PC-9 (cell line): ENCODE measurements at regions not wholly inside any gene's neighbourhood (a gene's known extent, or its start where the extent isn't known, plus 50 kb on each side); places are given as distances from the start of the nearest gene placed in this dataset.

ENCODE experiments used
- BruUV-seq: library from RNA; stranded (reverse); fragments of 400-500 nt; replicated peaks from 2 replicates; lab custom pipeline; 2021; lab: Mats Ljungman, UMichigan
- CTCF ChIA-PET: fragments of 300-600 bp; sonication (Branson Sonifier 250); formaldehyde crosslinking; loops from one replicate; lab custom pipeline; 2022; ENCODE audit warnings: antibody characterized with exemption; lab: Charles Lee
- POLR2A ChIA-PET: fragments of 300-600 bp; sonication (Branson Sonifier 250); formaldehyde crosslinking; loops from one replicate; lab custom pipeline; 2022; ENCODE audit warnings: antibody characterized with exemption; ENCODE audit not compliant: unreplicated experiment; lab: Charles Lee
- DNase-seq, 2 experiments: peaks; one replicate each; pipeline versions ENCODE4 v3.0.0 to v3.0.0-alpha.2; 2015 to 2022; ENCODE audit warnings: mixed read lengths in 1 of 2
- H2AFZ ChIP-seq: fragments of 200-600 bp; sonication (generic); 2 replicates; pipeline ENCODE4 v1.8.1; 2017; ENCODE audit warnings: antibody characterized with exemption
- H3F3A ChIP-seq: fragments of 200-600 bp; sonication (generic); 2 replicates; pipeline ENCODE4 v1.8.1; 2017; ENCODE audit warnings: antibody characterized with exemption, mild to moderate bottlenecking, low read depth; ENCODE audit not compliant: insufficient read depth
- H3K27ac ChIP-seq: fragments of 200-600 bp; sonication (generic); 2 replicates; pipeline ENCODE4 v1.6.1; 2016; ENCODE audit warnings: mixed run types
- H3K27me3 ChIP-seq: fragments of 200-600 bp; sonication (generic); 2 replicates; pipeline ENCODE4 v1.6.1; 2016; ENCODE audit warnings: low read depth, mixed run types; ENCODE audit not compliant: insufficient read depth
- H3K36me3 ChIP-seq: fragments of 200-600 bp; sonication (generic); 2 replicates; pipeline ENCODE4 v1.6.1; 2016; ENCODE audit warnings: low read depth, mixed run types
- H3K4me1 ChIP-seq: fragments of 200-600 bp; sonication (generic); replicated peaks from 2 replicates; pipeline ENCODE4 v1.6.1; 2016; ENCODE audit warnings: mixed run types; ENCODE audit not compliant: insufficient read depth
- H3K4me2 ChIP-seq: fragments of 200-600 bp; sonication (generic); 2 replicates; pipeline ENCODE4 v1.6.1; 2017; ENCODE audit warnings: mixed run types
- H3K4me3 ChIP-seq: fragments of 200-600 bp; sonication (generic); 2 replicates; pipeline ENCODE4 v1.6.1; 2016; ENCODE audit warnings: mixed run types
- H3K79me2 ChIP-seq: fragments of 200-600 bp; sonication (generic); 2 replicates; pipeline ENCODE4 v1.6.1; 2017; ENCODE audit warnings: low read depth, mixed run types
- H3K9me2 ChIP-seq: fragments of 200-600 bp; sonication (generic); 2 replicates; pipeline ENCODE4 v1.8.1; 2017; ENCODE audit warnings: mild to moderate bottlenecking; ENCODE audit not compliant: insufficient read depth
- H3K9me3 ChIP-seq: fragments of 200-600 bp; sonication (generic); 2 replicates; pipeline ENCODE4 v1.8.1; 2016; ENCODE audit warnings: low read depth; ENCODE audit not compliant: insufficient read depth
- H4K20me1 ChIP-seq: fragments of 200-600 bp; sonication (generic); 2 replicates; pipeline ENCODE4 v1.8.1; 2017; ENCODE audit not compliant: insufficient read depth
- CTCF ChIP-seq: fragments of 200-600 bp; sonication (generic); conservative IDR thresholded peaks from 2 replicates; pipeline ENCODE4 v1.6.1; 2017; ENCODE audit warnings: mixed run types, antibody characterized with exemption, mild to moderate bottlenecking, moderate library complexity
- EZH2 ChIP-seq: fragments of 200-600 bp; sonication (generic); IDR thresholded peaks from 2 replicates; pipeline ENCODE4 v1.8.0; 2017; ENCODE audit warnings: antibody characterized with exemption, low read depth
- intact Hi-C: fragments of 100-400 bp; cut with micrococcal nuclease; formaldehyde crosslinking; loops from one replicate; pipeline ENCODE4 v1.10.0; 2022; ENCODE audit not compliant: unreplicated experiment

GRCh38 chr4:180784940-180785339 lies 1458.3 kb upstream of the TENM3 start:
- no peaks in the 10 kb centered on the region for H3K9me3 ChIP-seq
- no peak for DNase-seq
- TF ChIP-seq EZH2 (no peak), CTCF (no peak)
- intact Hi-C loops, result no loop called here
- H3F3A ChIP-seq, result no peaks in the 10 kb centered on the region
- H4K20me1 ChIP-seq, result no peaks in the 10 kb centered on the region
- no peak overlapping the region for H3K4me2 ChIP-seq
- H3K27ac ChIP-seq, result no peak overlapping the region
- no peak overlapping the region for H3K4me3 ChIP-seq
- ChIA-PET POLR2A (no interaction called here), CTCF (no interaction called here)
- H2AFZ ChIP-seq, result no peak overlapping the region
- H3K4me1 ChIP-seq, result no peaks in the 10 kb centered on the region
- H3K79me2 ChIP-seq, result no peaks in the 10 kb centered on the region
- no peaks in the 10 kb centered on the region for H3K36me3 ChIP-seq
- no peaks in the 10 kb centered on the region for H3K27me3 ChIP-seq
- no TSS peak for BruUV-seq
- no peaks in the 10 kb centered on the region for H3K9me2 ChIP-seq

- H3K9me3 ChIP-seq, result no peaks in the 10 kb centered on the region
- H3K4me3 ChIP-seq, result no peak overlapping the region
- BruUV-seq, result no TSS peak
- H3K36me3 ChIP-seq, result no peaks in the 10 kb centered on the region
- no peaks in the 10 kb centered on the region for H3K4me1 ChIP-seq
- no peak for DNase-seq
- H3K27me3 ChIP-seq, result no peaks in the 10 kb centered on the region
- no peaks in the 10 kb centered on the region for H3K79me2 ChIP-seq
- POLR2A ChIA-PET, result no interaction called here
- intact Hi-C loops, result no loop called here
- H3K9me2 ChIP-seq, result no peaks in the 10 kb centered on the region
- no peak overlapping the region for H3K27ac ChIP-seq
- CTCF ChIA-PET, result no interaction called here
- H4K20me1 ChIP-seq, result no peaks in the 10 kb centered on the region
- H3K4me2 ChIP-seq, result no peak overlapping the region
- no peaks in the 10 kb centered on the region for H3F3A ChIP-seq
- TF ChIP-seq EZH2 (no peak), CTCF (no peak)
- no peak overlapping the region for H2AFZ ChIP-seq
These were observed 1454.5 kb upstream of the TENM3 start for GRCh38 chr4:180788729-180789128.

- no TSS peak for BruUV-seq
- Histone ChIP-seq H3K36me3 (no peaks in the 10 kb centered on the region), H3K9me2 (no peaks in the 10 kb centered on the region), H3K4me1 (no peaks in the 10 kb centered on the region), H3K4me2 (no peak overlapping the region), H3K27ac (no peak overlapping the region), H3K27me3 (no peaks in the 10 kb centered on the region), H3K9me3 (no peaks in the 10 kb centered on the region), H3K79me2 (no peaks in the 10 kb centered on the region), H4K20me1 (no peaks in the 10 kb centered on the region), H2AFZ (no peak overlapping the region), H3K4me3 (no peak overlapping the region), H3F3A (no peaks in the 10 kb centered on the region)
- ChIA-PET CTCF (no interaction called here), POLR2A (no interaction called here)
- intact Hi-C loops, result no loop called here
- TF ChIP-seq EZH2, result no peak
- no peak for TF ChIP-seq CTCF
- no peak for DNase-seq
These were observed 1453.3 kb upstream of the TENM3 start for GRCh38 chr4:180789929-180790328.
